ENCODE measurements at regions not wholly inside any gene's neighbourhood (a gene's known extent, or its start where the extent isn't known, plus 50 kb on each side); places are given as distances from the start of the nearest gene placed in this dataset.

DNA sequence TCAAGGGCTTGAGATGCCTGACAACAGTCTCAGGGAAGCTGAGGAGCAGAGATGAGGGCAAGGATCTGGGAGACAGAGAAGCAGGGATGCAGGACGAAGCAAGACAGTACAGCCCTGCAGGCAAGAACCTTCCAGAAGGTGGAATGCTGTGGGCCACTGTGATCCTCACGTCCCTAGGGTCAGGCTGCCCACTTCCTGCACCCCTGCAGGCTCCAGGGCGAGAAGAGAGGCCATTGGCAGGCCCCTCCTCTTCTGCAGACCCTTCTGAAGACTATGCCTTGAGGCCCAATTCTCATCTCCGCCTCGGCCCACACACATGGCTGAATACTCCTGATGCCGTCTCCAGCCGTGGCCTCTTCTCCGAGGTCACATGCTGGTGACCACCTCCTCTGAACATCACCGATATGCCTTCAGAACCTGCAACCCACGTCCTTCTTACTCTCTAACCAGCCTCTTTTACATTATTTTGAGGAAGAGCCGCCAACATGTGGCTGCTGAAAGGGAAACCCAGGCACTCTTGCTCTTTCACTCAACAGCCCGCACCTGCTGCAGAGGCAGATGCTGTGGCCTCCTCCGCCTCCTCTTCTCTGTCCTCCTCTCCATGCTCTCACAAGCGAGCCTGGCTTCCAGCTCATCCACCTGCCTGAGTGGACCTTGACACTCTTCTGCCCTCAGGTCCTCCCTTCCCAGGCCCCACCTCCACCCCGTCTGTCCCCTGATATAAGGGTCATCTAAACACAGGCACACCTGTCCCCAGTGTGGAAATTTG is 181.5 kb downstream of the IRX2 start:
- TF ChIP-seq, protein P1, sequence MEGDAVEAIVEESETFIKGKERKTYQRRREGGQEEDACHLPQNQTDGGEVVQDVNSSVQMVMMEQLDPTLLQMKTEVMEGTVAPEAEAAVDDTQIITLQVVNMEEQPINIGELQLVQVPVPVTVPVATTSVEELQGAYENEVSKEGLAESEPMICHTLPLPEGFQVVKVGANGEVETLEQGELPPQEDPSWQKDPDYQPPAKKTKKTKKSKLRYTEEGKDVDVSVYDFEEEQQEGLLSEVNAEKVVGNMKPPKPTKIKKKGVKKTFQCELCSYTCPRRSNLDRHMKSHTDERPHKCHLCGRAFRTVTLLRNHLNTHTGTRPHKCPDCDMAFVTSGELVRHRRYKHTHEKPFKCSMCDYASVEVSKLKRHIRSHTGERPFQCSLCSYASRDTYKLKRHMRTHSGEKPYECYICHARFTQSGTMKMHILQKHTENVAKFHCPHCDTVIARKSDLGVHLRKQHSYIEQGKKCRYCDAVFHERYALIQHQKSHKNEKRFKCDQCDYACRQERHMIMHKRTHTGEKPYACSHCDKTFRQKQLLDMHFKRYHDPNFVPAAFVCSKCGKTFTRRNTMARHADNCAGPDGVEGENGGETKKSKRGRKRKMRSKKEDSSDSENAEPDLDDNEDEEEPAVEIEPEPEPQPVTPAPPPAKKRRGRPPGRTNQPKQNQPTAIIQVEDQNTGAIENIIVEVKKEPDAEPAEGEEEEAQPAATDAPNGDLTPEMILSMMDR (IDR thresholded peaks at IDR 0.05; ENCODE audit: low read length), result no peak
- no peak for TF ChIP-seq EZH2 (IDR thresholded peaks at IDR 0.05; ENCODE audit: borderline replicate concordance, low read length)

Measured in OCI-LY1 (cell line).